CD4-positive, alpha-beta T cell (primary cell): ENCODE measurements at regions not wholly inside any gene's neighbourhood (a gene's known extent, or its start where the extent isn't known, plus 50 kb on each side); places are given as distances from the start of the nearest gene placed in this dataset.

ENCODE experiments used
- ATAC-seq: fragments of 200-7000 bp; cut with Tn5 transposase; one replicate; pipeline ENCODE4 v1.10.0; 2022; ENCODE audit warnings: mild to moderate bottlenecking; ENCODE audit not compliant: poor library complexity
- CTCF ChIA-PET: fragments of 350-600 bp; sonication (Branson Sonifier 250); formaldehyde crosslinking; loops from one replicate; lab custom pipeline; 2021; ENCODE audit warnings: antibody characterized with exemption, inconsistent platforms; lab: Charles Lee
- POLR2A ChIA-PET: fragments of 350-600 bp; sonication (Branson Sonifier 250); formaldehyde crosslinking; loops from one replicate; lab custom pipeline; 2021; ENCODE audit warnings: antibody characterized with exemption, inconsistent platforms; lab: Charles Lee
- DNase-seq, 14 experiments: peaks; one replicate each; pipeline ENCODE4 v3.0.0-alpha.2; 2013 to 2020; ENCODE audit warnings: mixed read lengths in 2 of 14
- H3K27ac ChIP-seq, 2 donors: one replicate each; pipeline versions ENCODE4 v1.5.1 to v1.7.0; 2013; ENCODE audit warnings: low read length in 2 of 2, low read depth in 1 of 2, mild to moderate bottlenecking in 1 of 2
- H3K27me3 ChIP-seq, 2 experiments: 1 replicate in 1 of 2; 2 replicates in 1 of 2; pipeline versions ENCODE4 v1.6.1 to v1.7.0; 2013; ENCODE audit warnings: low read length in 2 of 2, control low read depth in 1 of 2, mild to moderate bottlenecking in 1 of 2, moderate library complexity in 1 of 2; ENCODE audit not compliant: insufficient read depth in 2 of 2, control insufficient read depth in 1 of 2
- H3K36me3 ChIP-seq: one replicate; pipeline ENCODE4 v1.6.1; 2013; ENCODE audit warnings: low read length, control low read depth; ENCODE audit not compliant: insufficient read depth
- H3K4me1 ChIP-seq: one replicate; pipeline ENCODE4 v1.6.1; 2013; ENCODE audit warnings: low read length, control low read depth; ENCODE audit not compliant: insufficient read depth
- H3K4me3 ChIP-seq: one replicate; pipeline ENCODE4 v1.5.1; 2013; ENCODE audit warnings: mild to moderate bottlenecking, low read length, moderate library complexity
- H3K9me3 ChIP-seq, 2 experiments: 1 replicate in 1 of 2; 2 replicates in 1 of 2; pipeline versions ENCODE4 v1.6.1 to v1.7.0; 2013; ENCODE audit warnings: low read length in 2 of 2, mild to moderate bottlenecking in 2 of 2, control low read depth in 1 of 2, moderate library complexity in 1 of 2; ENCODE audit not compliant: control insufficient read depth in 1 of 2, insufficient read depth in 1 of 2
- H3K27ac Mint-ChIP-seq: one replicate; pipeline ENCODE4 v1.8.0; 2020; ENCODE audit warnings: mixed read lengths
- H3K27me3 Mint-ChIP-seq: one replicate; pipeline ENCODE4 v1.8.0; 2021; ENCODE audit warnings: mixed read lengths
- H3K36me3 Mint-ChIP-seq: one replicate; pipeline ENCODE4 v1.8.0; 2021; ENCODE audit warnings: low read depth, mixed read lengths
- H3K4me1 Mint-ChIP-seq: one replicate; pipeline ENCODE4 v1.8.0; 2021; ENCODE audit warnings: low read depth, mixed read lengths
- H3K4me3 Mint-ChIP-seq: one replicate; pipeline ENCODE4 v1.8.0; 2020; ENCODE audit warnings: mild to moderate bottlenecking, mixed read lengths
- H3K9me3 Mint-ChIP-seq: one replicate; pipeline ENCODE4 v1.8.0; 2020; ENCODE audit warnings: mixed read lengths
- intact Hi-C, 2 experiments: fragments of 100-400 bp; cut with DNase I in 1 of 2; cut with micrococcal nuclease in 1 of 2; formaldehyde crosslinking; loops; one replicate each; pipeline versions ENCODE4 v1.15.1 to v1.9.0; 2023 to 2025; cut with DNase I, micrococcal nuclease
- TF ChIP-seq, protein P1 (sequence below): fragments of 200-600 bp; IDR thresholded peaks from one replicate; pipeline ENCODE4 v1.8.0; 2022; ENCODE audit warnings: antibody characterized with exemption, mild to moderate bottlenecking

GRCh38 chr9:91038483-91039124 lies 237.0 kb downstream of the SYK start:
- Histone ChIP-seq H3K9me3 (no peaks in the 10 kb centered on the region), H3K36me3 (no peaks in the 10 kb centered on the region), H3K27me3 (peaks cover 3 to 20% of the 10 kb centered on the region in 2 experiments), H3K4me3 (no peak overlapping the region), H3K27ac (no peak overlapping the region), H3K4me1 (peaks cover 15% of the 10 kb centered on the region)
- no peak for DNase-seq
- Mint-ChIP-seq H3K27me3 (peaks cover 50% of the 10 kb centered on the region), H3K4me3 (no peak overlapping the region), H3K4me1 (peaks cover 10% of the 10 kb centered on the region), H3K27ac (no peak overlapping the region), H3K36me3 (no peaks in the 10 kb centered on the region), H3K9me3 (no peaks in the 10 kb centered on the region)
- POLR2A ChIA-PET = no interaction called here
- ATAC-seq = no peak
- TF ChIP-seq, protein P1, sequence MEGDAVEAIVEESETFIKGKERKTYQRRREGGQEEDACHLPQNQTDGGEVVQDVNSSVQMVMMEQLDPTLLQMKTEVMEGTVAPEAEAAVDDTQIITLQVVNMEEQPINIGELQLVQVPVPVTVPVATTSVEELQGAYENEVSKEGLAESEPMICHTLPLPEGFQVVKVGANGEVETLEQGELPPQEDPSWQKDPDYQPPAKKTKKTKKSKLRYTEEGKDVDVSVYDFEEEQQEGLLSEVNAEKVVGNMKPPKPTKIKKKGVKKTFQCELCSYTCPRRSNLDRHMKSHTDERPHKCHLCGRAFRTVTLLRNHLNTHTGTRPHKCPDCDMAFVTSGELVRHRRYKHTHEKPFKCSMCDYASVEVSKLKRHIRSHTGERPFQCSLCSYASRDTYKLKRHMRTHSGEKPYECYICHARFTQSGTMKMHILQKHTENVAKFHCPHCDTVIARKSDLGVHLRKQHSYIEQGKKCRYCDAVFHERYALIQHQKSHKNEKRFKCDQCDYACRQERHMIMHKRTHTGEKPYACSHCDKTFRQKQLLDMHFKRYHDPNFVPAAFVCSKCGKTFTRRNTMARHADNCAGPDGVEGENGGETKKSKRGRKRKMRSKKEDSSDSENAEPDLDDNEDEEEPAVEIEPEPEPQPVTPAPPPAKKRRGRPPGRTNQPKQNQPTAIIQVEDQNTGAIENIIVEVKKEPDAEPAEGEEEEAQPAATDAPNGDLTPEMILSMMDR = no peak
- intact Hi-C loops = loop anchor here (5.0 to 10.0 kb wide), 5 partner anchors 121 to 644 kb away; no protein-coding TSS in a partner anchor
- CTCF ChIA-PET = no interaction called here

GRCh38 chr9:91039125-91039834 lies 237.7 kb downstream of the SYK start:
- H3K36me3 ChIP-seq = no peaks in the 10 kb centered on the region
- ChIA-PET POLR2A (no interaction called here), CTCF (no interaction called here)
- Mint-ChIP-seq H3K27ac (no peak overlapping the region), H3K4me3 (no peak overlapping the region), H3K9me3 (no peaks in the 10 kb centered on the region), H3K36me3 (no peaks in the 10 kb centered on the region), H3K4me1 (peaks cover 10% of the 10 kb centered on the region), H3K27me3 (peaks cover 57% of the 10 kb centered on the region)
- peaks cover 15% of the 10 kb centered on the region for H3K4me1 ChIP-seq
- no peak overlapping the region for H3K4me3 ChIP-seq
- intact Hi-C loops = loop anchor here (5.0 to 10.0 kb wide), 5 partner anchors 122 to 643 kb away; no protein-coding TSS in a partner anchor
- DNase-seq (no peak), ATAC-seq (no peak)
- H3K9me3 ChIP-seq = no peaks in the 10 kb centered on the region
- H3K27ac ChIP-seq = no peak overlapping the region
- TF ChIP-seq, protein P1 = no peak
- H3K27me3 ChIP-seq = peaks cover 10 to 25% of the 10 kb centered on the region in 2 experiments

- Histone ChIP-seq H3K4me1 (peaks cover 15% of the 10 kb centered on the region), H3K27ac (no peak overlapping the region), H3K27me3 (peaks cover 15 to 30% of the 10 kb centered on the region in 2 experiments), H3K9me3 (no peaks in the 10 kb centered on the region), H3K4me3 (no peak overlapping the region), H3K36me3 (no peaks in the 10 kb centered on the region)
- Mint-ChIP-seq H3K27ac (no peak overlapping the region), H3K4me3 (no peak overlapping the region), H3K36me3 (no peaks in the 10 kb centered on the region), H3K9me3 (no peaks in the 10 kb centered on the region), H3K27me3 (peaks cover 62% of the 10 kb centered on the region), H3K4me1 (peaks cover 10% of the 10 kb centered on the region)
- ChIA-PET POLR2A (no interaction called here), CTCF (no interaction called here)
- no peak for DNase-seq
- TF ChIP-seq, protein P1 = no peak
- intact Hi-C loops = loop anchor here (5.0 to 10.0 kb wide), 5 partner anchors 122 to 643 kb away; no protein-coding TSS in a partner anchor
- ATAC-seq = no peak
Observed at GRCh38 chr9:91039835-91040140, 238.2 kb downstream of the SYK start.
